Effector CD4-positive, alpha-beta T cell (primary cell): ENCODE measurements at regions not wholly inside any gene's neighbourhood (a gene's known extent, or its start where the extent isn't known, plus 50 kb on each side); places are given as distances from the start of the nearest gene placed in this dataset.

ENCODE experiments used
- DNase-seq: peaks from one replicate; pipeline ENCODE4 v3.0.0-alpha.2; 2020

DNA sequence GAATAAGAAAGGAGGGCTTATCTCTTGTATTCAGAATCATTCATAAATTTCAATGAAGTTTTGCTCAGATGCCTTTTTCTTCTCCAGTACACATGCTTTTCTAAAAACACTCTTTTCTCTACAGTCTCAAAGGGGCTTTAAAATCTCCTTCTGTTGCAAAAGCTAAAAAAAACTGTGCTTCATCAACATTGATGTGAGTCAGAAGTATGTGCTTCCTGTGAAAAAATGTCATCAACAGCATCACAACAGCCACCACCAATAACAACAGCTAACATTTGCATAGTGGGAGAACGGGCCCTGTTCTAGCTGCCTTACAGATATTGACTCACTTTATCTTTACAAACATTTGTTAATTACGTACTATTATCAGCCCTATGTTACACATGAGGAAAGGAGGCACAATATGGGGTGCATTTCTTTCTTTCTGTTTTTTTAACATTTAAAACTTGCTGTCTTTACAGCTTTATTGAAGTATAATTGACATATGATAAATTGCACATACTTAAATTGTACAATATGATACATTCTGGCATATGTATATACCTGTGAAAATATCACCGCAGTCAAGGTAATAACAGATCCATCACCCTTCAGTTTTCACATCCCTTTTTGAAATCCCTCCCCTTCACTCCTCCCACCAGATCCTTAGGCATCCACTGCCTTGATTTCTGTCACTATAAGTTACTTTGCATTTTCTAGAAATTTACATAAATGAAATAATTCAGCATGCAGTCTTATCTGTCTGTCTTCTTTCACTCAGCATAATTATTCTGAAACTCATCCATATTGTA lies 1605.4 kb upstream of the LRRTM3 start:
- no peak for DNase-seq

DNA sequence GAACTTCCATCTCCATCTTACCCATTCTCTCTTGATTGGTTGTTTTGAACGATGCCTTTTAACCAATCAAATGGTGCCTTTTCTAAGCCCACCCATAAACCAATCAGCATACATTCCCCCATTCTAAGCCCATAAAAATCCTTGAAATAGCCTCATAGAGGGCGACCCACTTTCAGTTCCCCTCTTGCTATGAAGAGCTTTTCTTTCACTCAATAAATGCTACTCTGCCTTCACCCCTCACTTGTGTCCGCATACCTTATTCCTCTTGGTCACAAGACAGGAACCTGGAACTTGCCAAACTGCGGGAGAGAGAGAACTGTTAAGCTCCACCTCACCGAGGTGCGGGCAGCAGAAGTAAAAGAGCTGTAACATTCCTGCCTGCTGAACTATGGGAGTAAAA lies 1602.0 kb upstream of the LRRTM3 start:
- no peak for DNase-seq

- DNase-seq: no peak
These were observed 1599.9 kb upstream of the LRRTM3 start for GRCh38 chr10:65325913-65326312.

DNA sequence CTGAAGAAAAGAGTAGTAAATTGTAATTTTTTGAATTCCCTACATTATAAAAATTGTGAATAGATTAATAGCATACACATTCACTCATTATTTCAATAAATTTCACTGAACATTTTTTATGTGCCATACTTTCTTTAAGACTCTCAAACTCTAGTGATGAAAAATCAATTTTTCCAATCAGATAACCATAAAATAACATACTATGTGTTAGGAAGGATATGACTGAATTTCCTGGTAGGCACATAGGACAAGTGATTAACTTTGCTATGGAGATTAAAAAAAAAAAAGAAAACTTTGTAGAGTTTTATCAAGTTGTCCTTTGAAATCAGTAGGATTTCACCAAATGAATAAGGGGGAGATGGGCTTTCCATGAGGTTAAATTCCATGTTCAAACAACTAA lies 1597.3 kb upstream of the LRRTM3 start:
- DNase-seq: no peak

DNA sequence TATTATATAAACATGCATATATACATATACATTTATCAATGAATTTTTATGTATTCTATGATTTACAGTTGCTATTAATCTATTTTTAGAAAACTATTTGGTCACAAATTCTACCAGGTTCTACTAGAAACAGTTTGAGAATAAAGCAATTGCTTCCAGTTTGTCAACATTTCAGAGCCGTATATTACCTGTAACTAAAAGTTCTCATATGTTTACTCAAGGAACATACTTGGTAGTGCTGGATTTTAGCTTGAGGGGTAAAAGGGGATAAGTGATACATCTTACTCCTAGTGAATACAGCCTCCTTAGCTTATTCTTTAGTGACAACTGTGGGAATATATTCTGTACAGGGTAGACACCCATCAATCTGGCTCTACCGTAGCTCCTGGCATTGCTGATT lies 1590.5 kb upstream of the LRRTM3 start:
- no peak for DNase-seq

DNA sequence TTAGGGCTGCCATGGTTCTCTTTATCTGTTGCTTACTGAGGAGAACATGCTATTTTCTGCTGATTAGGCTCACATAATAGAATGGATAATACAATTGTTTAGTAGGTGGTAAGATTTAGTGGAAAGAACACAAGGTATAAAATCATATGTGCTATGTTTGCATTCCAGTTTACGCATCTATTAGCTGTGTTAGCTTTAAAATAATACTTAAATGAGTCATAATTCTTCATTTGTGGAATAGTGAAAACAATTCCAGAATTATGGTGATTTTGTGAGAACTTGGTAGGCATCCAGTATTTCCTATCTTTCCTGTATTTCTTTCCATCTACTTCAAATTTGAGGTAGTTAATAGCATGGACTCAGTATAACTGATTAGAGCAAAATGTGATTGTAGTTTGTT lies 1585.5 kb upstream of the LRRTM3 start:
- no peak for DNase-seq

GRCh38 chr10:65341323-65341925 lies 1584.4 kb upstream of the LRRTM3 start:
- no peak for DNase-seq

DNA sequence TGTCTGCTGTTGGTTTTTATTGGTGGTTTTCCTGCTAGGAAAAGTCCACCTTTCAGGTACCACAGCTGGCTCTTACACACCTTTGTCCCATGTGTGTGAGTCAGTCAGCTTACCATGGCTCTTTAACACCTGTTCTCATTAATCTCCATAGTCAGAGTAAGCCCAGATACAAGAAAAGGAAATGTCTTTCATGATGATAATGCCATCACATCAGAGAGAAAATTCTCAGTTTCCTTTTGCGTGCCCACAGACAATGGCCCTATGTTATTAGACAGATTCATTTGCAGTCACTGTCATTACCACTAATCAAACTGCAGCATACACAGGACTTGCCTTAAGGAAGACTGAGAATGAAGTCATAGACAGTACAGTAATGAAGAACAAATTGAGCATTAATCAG lies 1583.6 kb upstream of the LRRTM3 start:
- DNase-seq: no peak

- no peak for DNase-seq
These were observed 1579.4 kb upstream of the LRRTM3 start for GRCh38 chr10:65346466-65346865.

DNA sequence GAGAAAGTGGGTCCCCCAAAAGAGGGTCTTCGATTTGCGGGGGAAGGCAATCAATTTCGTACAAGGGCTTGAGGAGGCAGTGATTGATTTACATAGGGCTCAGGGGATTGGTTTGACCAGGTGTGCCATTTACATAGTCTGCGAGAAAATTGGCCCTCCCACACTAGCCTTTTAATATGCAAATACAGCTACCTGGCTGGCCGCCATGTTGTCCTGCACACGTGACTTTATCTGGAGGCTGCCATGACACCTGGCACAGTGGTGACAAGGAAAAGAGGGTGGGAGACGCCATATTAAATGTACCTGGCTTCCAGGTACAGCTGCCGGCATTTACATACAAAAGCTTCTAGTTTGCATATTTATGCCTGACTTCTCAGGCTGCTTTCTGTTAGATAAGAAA lies 1577.2 kb upstream of the LRRTM3 start:
- no peak for DNase-seq

DNA sequence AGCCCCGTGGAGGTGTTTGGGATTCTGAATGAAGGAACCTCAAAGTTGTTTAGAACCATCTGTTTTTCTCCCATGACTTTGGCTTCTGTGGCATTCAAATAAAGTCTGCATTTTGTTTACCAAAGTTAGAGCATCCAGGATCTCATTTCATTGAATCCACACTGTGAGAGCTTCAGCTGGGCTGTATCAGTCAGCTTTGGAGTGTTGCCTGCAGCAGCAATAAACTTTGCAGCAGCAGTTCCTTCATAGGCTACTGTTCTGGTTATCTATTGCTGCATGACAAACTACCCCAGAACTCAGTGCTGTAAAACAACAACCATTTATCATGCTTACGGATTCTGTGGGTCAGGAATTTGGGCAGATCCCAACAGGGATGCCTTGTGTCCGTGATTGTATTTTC lies 1575.2 kb upstream of the LRRTM3 start:
- no peak for DNase-seq

DNA sequence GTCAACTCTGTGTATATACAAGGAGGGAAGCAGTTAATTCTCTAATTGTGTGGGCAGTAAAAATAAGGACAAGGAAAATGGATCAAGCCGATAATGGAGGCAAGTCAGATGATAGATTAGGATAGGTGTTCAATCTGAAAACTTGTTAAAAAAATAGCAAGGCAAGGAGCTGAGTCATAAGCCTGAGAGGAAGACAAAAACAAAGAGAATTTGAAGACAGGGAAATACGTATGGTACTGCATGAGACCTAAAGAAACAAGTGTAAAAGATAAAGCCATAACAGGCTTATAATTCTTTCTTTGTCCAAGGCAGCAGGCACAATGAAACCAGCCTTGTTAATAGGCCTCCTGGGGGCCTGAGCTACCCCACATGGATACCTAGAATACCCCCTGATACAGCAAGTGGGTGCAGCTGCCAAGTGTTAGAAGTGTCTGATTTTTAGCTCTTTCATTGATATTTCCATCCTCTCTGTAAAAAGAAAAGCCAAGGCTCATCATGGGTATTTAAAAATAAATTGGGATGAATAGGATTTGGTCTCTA lies 1570.6 kb upstream of the LRRTM3 start:
- no peak for DNase-seq

DNA sequence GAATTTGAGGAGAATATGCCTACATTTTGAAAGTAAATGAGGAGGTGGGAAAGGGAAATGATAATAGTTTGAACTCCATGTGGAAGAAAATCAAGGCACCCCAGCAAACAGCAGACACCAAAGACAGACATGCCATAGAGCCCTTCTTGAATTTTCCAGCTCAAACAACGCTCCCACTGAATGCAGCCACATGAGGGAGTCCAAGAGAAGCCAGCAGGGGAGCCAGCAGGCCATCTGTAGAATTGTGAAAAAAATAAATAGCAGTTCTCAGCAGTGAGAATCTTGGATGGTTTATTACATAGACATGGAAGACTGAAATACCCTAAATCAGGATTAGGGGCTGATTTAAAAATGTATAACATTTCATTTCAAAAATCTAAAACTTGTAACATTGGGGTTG lies 1567.3 kb upstream of the LRRTM3 start:
- DNase-seq: no peak

DNA sequence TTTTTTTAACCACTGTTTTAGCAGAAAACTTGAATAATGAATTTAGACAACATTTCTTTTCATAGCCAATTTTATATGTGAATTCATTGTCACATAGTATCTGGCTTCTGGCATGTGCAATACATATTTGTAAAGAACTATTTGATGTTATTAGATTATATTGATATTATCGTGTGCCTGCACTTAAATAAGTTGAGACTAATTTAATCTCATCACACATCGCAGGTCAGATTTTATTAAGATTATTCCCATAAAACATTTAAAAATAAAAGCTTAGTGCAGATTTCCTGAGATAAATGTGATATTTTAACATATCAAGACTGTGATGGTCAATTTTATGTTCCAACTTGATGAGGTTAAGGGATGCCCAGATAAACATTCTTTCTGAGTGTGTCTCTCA lies 1565.3 kb upstream of the LRRTM3 start:
- DNase-seq: no peak

GRCh38 chr10:65365878-65366277 lies 1560.0 kb upstream of the LRRTM3 start:
- DNase-seq: no peak

DNA sequence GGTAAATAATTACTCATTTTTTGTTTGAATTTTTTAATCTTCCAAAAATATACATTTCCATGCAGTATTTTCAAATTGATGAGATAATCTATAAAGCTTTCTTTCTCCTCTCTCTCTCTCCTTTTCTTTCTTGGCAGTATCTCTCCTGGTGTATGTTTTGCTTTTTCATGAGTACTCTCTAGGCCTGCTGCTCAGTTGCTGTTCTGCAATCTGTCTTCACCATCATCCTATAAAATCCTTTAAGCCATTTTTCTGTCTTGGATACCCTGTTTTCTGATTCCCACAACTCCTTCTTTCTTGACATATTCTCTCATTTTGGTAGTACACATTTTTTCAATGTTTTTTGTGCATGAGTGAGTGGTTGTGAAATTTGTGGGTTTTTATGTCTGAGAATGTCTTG lies 1558.1 kb upstream of the LRRTM3 start:
- no peak for DNase-seq

DNA sequence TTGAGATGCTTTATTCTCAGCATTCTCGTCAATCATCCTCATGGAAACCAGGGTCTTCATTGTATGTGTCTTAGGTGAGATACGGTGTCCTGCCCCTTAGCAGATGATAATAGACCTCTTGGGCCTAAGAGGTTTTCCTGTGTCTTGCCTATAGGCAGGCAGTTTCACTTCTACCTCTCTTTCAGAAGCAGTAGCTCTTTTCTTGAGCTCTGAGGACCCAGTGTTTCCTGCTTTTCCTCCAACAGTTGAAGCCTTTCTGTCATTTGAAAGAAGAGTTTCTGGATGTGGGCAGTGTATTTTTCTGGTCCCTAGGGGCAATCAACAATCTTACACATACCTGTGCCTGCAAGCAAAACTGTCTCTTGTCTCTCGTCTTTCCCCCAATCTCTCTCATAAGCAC lies 1550.3 kb upstream of the LRRTM3 start:
- DNase-seq: no peak

DNA sequence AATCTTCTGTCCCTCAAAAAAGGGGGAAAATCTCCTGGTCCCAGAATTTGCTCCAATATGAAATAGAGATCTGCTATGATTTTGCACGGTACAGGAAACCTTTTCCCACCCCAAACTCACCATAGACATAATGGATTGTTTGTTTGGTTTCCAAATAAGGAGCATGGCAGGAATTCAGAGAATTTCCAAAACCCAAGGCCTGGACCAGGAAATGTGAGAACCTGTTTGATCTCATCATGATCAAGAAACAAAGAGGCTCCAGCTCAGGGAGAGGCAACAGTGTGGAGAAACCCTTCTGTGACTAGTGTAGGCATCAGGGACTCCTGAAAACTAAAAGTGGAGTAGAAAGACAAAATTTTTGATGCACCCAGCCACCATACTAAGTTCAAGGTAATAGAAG lies 1548.1 kb upstream of the LRRTM3 start:
- no peak for DNase-seq

GRCh38 chr10:65394502-65395297 lies 1531.1 kb upstream of the LRRTM3 start:
- no peak for DNase-seq

DNA sequence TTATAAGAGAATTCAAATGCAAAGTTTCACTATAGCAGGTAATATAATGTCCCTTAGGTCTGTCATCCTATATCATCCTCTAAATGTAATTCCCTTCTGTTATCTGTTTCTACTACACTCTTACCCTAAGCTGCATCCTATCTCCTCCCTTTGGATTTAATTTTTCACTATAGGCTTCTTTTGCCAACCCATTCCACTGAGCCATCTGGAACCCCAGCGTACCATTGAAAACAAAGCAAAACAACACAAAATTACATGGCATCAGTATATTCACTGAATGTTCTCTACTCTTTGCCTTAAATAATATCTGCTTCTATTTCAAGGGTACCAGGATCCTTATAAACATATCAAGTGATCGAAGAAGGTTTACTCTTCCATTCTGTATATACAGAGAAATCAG lies 1530.2 kb upstream of the LRRTM3 start:
- DNase-seq: no peak

GRCh38 chr10:65396997-65397396 lies 1528.8 kb upstream of the LRRTM3 start:
- DNase-seq: no peak

- DNase-seq: no peak
These were observed 1517.4 kb upstream of the LRRTM3 start for GRCh38 chr10:65408401-65408800.

GRCh38 chr10:65413001-65413400 lies 1512.8 kb upstream of the LRRTM3 start:
- no peak for DNase-seq

DNA sequence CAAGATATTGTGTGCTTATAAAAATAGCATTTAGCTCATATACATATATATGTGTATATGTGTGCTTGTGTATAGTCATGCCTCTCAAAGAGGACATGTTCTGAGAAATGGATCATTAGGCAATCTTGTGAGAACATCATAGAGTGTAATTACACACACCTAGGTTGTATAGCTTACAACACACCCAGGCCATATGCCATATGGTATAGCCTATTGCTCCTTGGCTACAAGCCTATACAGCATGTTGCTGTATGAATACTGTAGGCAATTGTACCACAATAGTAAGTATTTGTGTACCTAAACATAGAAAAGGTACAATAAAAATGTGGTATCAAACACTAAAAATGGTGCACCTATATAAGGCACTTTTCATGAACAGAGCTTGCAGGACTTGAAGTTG lies 1510.5 kb upstream of the LRRTM3 start:
- DNase-seq: no peak
